Mucosa of descending colon (tissue), 3 donors: ENCODE measurements at regions not wholly inside any gene's neighbourhood (a gene's known extent, or its start where the extent isn't known, plus 50 kb on each side); places are given as distances from the start of the nearest gene placed in this dataset.

Experiments used
- ATAC-seq: fragments of 200-7000 bp; cut with Tn5 transposase; one replicate; pipeline ENCODE4 v1.9.1; 2020; ENCODE audit warnings: mild to moderate bottlenecking, moderate library complexity
- DNase-seq, 3 donors: peaks; one replicate each; pipeline ENCODE4 v3.0.0-alpha.2; 2020
- H3K36me3 ChIP-seq: fragments of 200-600 bp; one replicate; pipeline ENCODE4 v1.8.0; 2021; ENCODE audit warnings: low read depth, mild to moderate bottlenecking
- H3K4me1 ChIP-seq: fragments of 200-600 bp; one replicate; pipeline ENCODE4 v1.8.0; 2021; ENCODE audit warnings: low read depth, mild to moderate bottlenecking
- H3K4me3 ChIP-seq: fragments of 200-600 bp; one replicate; pipeline ENCODE4 v1.8.0; 2021; ENCODE audit warnings: mild to moderate bottlenecking
- H3K9me3 ChIP-seq: fragments of 200-600 bp; one replicate; pipeline ENCODE4 v1.8.0; 2021; ENCODE audit warnings: mild to moderate bottlenecking
- intact Hi-C, 2 donors: fragments of 100-400 bp; cut with DNase I in 1 of 2; cut with micrococcal nuclease in 1 of 2; formaldehyde crosslinking; loops; one replicate each; pipeline versions ENCODE4 v1.11.0 to v1.11.1; 2022; cut with DNase I, micrococcal nuclease
- TF ChIP-seq, protein P1 (sequence below): fragments of 200-600 bp; IDR thresholded peaks from one replicate; pipeline ENCODE4 v1.8.0; 2022; ENCODE audit warnings: antibody characterized with exemption, mild to moderate bottlenecking
- donor health status: DM: no; HTN: no; CAD: no; lungs with moderate emphysema.
- donor health status: DM: no; HTN: no; CAD: no.
- donor health status: DM: no; HTN: yes; CAD: no.

DNA sequence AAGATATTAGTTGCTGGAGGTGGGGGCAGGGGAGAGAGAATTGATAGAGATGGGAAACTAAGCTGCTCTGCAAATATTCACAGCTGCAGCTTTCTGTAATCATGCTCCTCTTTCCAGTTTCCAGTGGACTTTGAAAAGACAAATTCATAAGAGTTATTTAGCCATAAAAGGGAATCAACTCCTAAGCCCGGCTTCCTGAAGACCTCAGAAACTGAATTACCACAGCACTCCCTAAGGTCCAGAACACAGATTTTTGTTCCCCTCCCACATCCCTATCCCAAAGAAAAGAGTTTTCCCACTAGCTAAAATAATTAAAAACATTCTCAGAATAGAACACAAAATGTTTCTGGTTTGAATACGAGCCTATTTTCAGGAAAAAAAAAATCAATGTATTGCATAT, 871.8 kb upstream of the NR2F2 start:
- H3K4me3 ChIP-seq: no peak overlapping the region
- H3K36me3 ChIP-seq: no peaks in the 10 kb centered on the region
- H3K4me1 ChIP-seq: no peaks in the 10 kb centered on the region
- ATAC-seq (no peak), DNase-seq (no peak)
- TF ChIP-seq, protein P1, sequence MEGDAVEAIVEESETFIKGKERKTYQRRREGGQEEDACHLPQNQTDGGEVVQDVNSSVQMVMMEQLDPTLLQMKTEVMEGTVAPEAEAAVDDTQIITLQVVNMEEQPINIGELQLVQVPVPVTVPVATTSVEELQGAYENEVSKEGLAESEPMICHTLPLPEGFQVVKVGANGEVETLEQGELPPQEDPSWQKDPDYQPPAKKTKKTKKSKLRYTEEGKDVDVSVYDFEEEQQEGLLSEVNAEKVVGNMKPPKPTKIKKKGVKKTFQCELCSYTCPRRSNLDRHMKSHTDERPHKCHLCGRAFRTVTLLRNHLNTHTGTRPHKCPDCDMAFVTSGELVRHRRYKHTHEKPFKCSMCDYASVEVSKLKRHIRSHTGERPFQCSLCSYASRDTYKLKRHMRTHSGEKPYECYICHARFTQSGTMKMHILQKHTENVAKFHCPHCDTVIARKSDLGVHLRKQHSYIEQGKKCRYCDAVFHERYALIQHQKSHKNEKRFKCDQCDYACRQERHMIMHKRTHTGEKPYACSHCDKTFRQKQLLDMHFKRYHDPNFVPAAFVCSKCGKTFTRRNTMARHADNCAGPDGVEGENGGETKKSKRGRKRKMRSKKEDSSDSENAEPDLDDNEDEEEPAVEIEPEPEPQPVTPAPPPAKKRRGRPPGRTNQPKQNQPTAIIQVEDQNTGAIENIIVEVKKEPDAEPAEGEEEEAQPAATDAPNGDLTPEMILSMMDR: no peak
- intact Hi-C loops: no loop called here
- no peaks in the 10 kb centered on the region for H3K9me3 ChIP-seq

- TF ChIP-seq, protein P1: no peak
- no peaks in the 10 kb centered on the region for H3K36me3 ChIP-seq
- no peak overlapping the region for H3K4me3 ChIP-seq
- intact Hi-C loops: no loop called here
- H3K9me3 ChIP-seq: no peaks in the 10 kb centered on the region
- DNase-seq (no peak), ATAC-seq (no peak)
- no peaks in the 10 kb centered on the region for H3K4me1 ChIP-seq
Measured at GRCh38 chr15:95459273-95459672, 871.2 kb upstream of the NR2F2 start.

GRCh38 chr15:95464509-95464908, 866.0 kb upstream of the NR2F2 start:
- no peaks in the 10 kb centered on the region for H3K4me1 ChIP-seq
- intact Hi-C loops: no loop called here
- DNase-seq (no peak), ATAC-seq (no peak)
- no peaks in the 10 kb centered on the region for H3K9me3 ChIP-seq
- no peak overlapping the region for H3K4me3 ChIP-seq
- no peaks in the 10 kb centered on the region for H3K36me3 ChIP-seq
- TF ChIP-seq, protein P1: no peak

DNA sequence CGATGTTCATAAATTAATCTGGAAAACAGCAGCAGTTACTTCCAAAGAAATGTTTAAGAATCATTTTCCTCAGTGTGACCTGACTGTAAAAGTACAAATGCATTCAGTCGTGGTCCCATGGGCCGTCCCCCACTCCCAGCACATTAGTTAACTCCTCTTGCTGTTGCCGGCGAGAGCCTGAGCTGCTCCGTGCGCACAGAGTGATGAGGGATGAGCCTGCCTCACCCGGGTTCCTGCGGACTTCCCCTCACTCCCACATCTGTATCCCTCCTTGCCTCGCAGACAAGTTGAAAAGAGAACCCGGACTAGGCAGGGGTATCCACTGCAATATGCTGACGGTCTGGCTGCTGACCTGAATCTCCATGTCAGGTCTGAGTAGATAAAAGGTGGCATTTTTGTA, 861.7 kb upstream of the NR2F2 start:
- H3K4me1 ChIP-seq: no peaks in the 10 kb centered on the region
- intact Hi-C loops: no loop called here
- ATAC-seq (no peak), DNase-seq (no peak)
- H3K9me3 ChIP-seq: no peaks in the 10 kb centered on the region
- no peaks in the 10 kb centered on the region for H3K36me3 ChIP-seq
- TF ChIP-seq, protein P1: no peak
- H3K4me3 ChIP-seq: no peak overlapping the region

DNA sequence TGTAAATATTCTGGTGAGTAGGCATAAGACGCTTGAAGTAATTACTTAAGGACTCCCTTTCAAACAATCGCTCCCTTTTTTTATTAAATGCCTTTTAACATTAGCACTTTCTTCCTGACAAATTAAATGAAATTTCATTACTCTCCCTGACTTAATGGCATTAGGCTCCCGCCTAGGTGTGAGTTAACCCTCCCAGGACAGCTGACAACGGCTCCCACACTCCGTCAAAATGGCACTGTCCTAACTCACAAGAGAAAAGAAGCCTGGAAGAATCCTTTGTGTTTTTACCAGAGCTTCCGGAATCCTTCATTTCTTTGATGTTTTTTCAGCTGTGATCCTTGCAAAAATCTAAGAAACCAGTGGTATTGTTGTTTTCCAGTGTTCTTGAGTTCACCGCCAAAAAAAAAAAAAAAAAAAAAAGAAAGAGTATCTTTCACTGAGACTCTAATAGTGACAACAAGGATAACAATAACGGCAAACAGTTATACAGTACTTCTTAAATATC, 861.0 kb upstream of the NR2F2 start:
- Histone ChIP-seq H3K4me3 (no peak overlapping the region), H3K4me1 (no peaks in the 10 kb centered on the region), H3K9me3 (no peaks in the 10 kb centered on the region), H3K36me3 (no peaks in the 10 kb centered on the region)
- TF ChIP-seq, protein P1: no peak
- ATAC-seq (no peak), DNase-seq (no peak)
- intact Hi-C loops: no loop called here

DNA sequence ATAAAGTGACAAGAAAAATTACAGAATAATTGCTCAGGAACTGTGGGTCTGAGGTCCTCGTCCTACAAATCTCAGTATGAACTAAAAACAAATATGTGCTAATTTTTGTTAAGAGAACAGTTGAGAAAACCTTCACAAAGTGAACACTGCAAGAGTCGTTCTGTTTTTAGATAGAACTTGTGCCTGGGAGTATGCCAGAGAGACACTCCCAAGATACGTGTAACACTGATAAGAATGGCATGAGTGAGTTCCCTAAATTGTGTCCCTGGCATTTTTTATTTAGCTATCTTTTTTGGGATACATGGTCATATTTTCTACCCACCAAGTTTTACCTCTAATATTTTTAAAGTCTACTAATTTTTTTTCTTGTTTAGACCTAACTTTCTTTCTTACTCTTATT, 860.0 kb upstream of the NR2F2 start:
- DNase-seq: no peak
- intact Hi-C loops: no loop called here
- no peaks in the 10 kb centered on the region for H3K36me3 ChIP-seq
- H3K9me3 ChIP-seq: no peaks in the 10 kb centered on the region
- TF ChIP-seq, protein P1: no peak
- no peaks in the 10 kb centered on the region for H3K4me1 ChIP-seq
- ATAC-seq: no peak
- H3K4me3 ChIP-seq: no peak overlapping the region
